H9 (cell line): ENCODE measurements at regions not wholly inside any gene's neighbourhood (a gene's known extent, or its start where the extent isn't known, plus 50 kb on each side); places are given as distances from the start of the nearest gene placed in this dataset.
A peak's percentile ranks its signal among the peaks of the same experiment; 100 is the strongest.

ENCODE experiments used
- DNase-seq: peaks from one replicate; pipeline ENCODE4 v3.0.0-alpha.2; 2017
- H2AFZ ChIP-seq: one replicate; pipeline ENCODE4 v1.6.1; 2013; ENCODE audit warnings: mild to moderate bottlenecking, low read length, control low read depth, moderate library complexity
- H2AK5ac ChIP-seq: 2 replicates; pipeline ENCODE4 v1.6.1; 2013; ENCODE audit warnings: low read length, control low read depth, mixed read lengths; ENCODE audit not compliant: insufficient read length
- H2BK120ac ChIP-seq: one replicate; pipeline ENCODE4 v1.6.1; 2013; ENCODE audit warnings: low read depth, mild to moderate bottlenecking, low read length, control low read depth, inconsistent platforms; ENCODE audit not compliant: poor library complexity, severe bottlenecking
- H2BK12ac ChIP-seq: 2 replicates; pipeline ENCODE4 v1.6.1; 2013; ENCODE audit warnings: low read length, control low read depth, mixed read lengths, low read depth; ENCODE audit not compliant: insufficient read length
- H2BK15ac ChIP-seq: 2 replicates; pipeline ENCODE4 v1.6.1; 2013; ENCODE audit warnings: low read depth, low read length, control low read depth
- H2BK20ac ChIP-seq: one replicate; pipeline ENCODE4 v1.6.1; 2013; ENCODE audit warnings: low read depth, mild to moderate bottlenecking, low read length, control low read depth, inconsistent platforms; ENCODE audit not compliant: poor library complexity, severe bottlenecking
- H2BK5ac ChIP-seq: 2 replicates; pipeline ENCODE4 v1.6.1; 2013; ENCODE audit warnings: low read length, control low read depth, mixed read lengths; ENCODE audit not compliant: insufficient read length
- H3K14ac ChIP-seq: 2 replicates; pipeline ENCODE4 v1.6.1; 2013; ENCODE audit warnings: low read length, control low read depth; ENCODE audit not compliant: insufficient read depth
- H3K18ac ChIP-seq: 2 replicates; pipeline ENCODE4 v1.6.1; 2013; ENCODE audit warnings: low read depth, mild to moderate bottlenecking, mixed read lengths, low read length, control low read depth; ENCODE audit not compliant: insufficient read length
- H3K23ac ChIP-seq: 2 replicates; pipeline ENCODE4 v1.6.1; 2013; ENCODE audit warnings: low read length, control low read depth, mixed read lengths, low read depth; ENCODE audit not compliant: insufficient read length
- H3K23me2 ChIP-seq: 2 replicates; pipeline ENCODE4 v1.6.1; 2013; ENCODE audit warnings: low read depth, mild to moderate bottlenecking, mixed read lengths, low read length, control low read depth; ENCODE audit not compliant: insufficient read length, poor library complexity, severe bottlenecking
- H3K27ac ChIP-seq: 2 replicates; pipeline ENCODE4 v1.5.1; 2013; ENCODE audit warnings: low read length, control low read depth, mixed read lengths, low read depth; ENCODE audit not compliant: insufficient read length
- H3K27me3 ChIP-seq: 2 replicates; pipeline ENCODE4 v1.6.1; 2013; ENCODE audit warnings: low read length, control low read depth, inconsistent platforms; ENCODE audit not compliant: insufficient read depth
- H3K4ac ChIP-seq: 2 replicates; pipeline ENCODE4 v1.6.1; 2013; ENCODE audit warnings: low read depth, mild to moderate bottlenecking, control low read depth, inconsistent platforms, low read length, moderate library complexity
- H3K4me1 ChIP-seq: 2 replicates; pipeline ENCODE4 v1.6.1; 2013; ENCODE audit warnings: low read length, control low read depth, inconsistent platforms; ENCODE audit not compliant: insufficient read depth
- H3K4me2 ChIP-seq: 2 replicates; pipeline ENCODE4 v1.6.1; 2013; ENCODE audit warnings: low read length, control low read depth, mixed read lengths; ENCODE audit not compliant: insufficient read length, insufficient read depth
- H3K56ac ChIP-seq: 2 replicates; pipeline ENCODE4 v1.6.1; 2013; ENCODE audit warnings: low read depth, mild to moderate bottlenecking, mixed read lengths, low read length, control low read depth; ENCODE audit not compliant: insufficient read length
- H3K79me1 ChIP-seq: 2 replicates; pipeline ENCODE4 v1.6.1; 2013; ENCODE audit warnings: low read depth, mild to moderate bottlenecking, moderate library complexity, low read length, control low read depth, inconsistent platforms; ENCODE audit not compliant: insufficient read depth, poor library complexity, severe bottlenecking
- H3K79me2 ChIP-seq: 2 replicates; pipeline ENCODE4 v1.6.1; 2013; ENCODE audit warnings: low read length, control low read depth, inconsistent platforms; ENCODE audit not compliant: insufficient read depth
- H3K9ac ChIP-seq: 2 replicates; pipeline ENCODE4 v1.6.1; 2013; ENCODE audit warnings: low read length, control low read depth, mixed read lengths; ENCODE audit not compliant: insufficient read length; ENCODE audit errors: extremely low read depth
- H3K9me3 ChIP-seq: one replicate; pipeline ENCODE4 v1.6.1; 2013; ENCODE audit warnings: low read depth, low read length, inconsistent platforms; ENCODE audit not compliant: control insufficient read depth
- H3T11ph ChIP-seq: one replicate; pipeline ENCODE4 v1.6.1; 2013; ENCODE audit warnings: mild to moderate bottlenecking, low read length, control low read depth, inconsistent platforms
- H4K20me1 ChIP-seq: one replicate; pipeline ENCODE4 v1.6.1; 2013; ENCODE audit not compliant: control insufficient read depth, insufficient read length, insufficient read depth
- H4K5ac ChIP-seq: 2 replicates; pipeline ENCODE4 v1.6.1; 2013; ENCODE audit warnings: low read depth, mild to moderate bottlenecking, mixed read lengths, low read length, control low read depth; ENCODE audit not compliant: insufficient read length
- H4K8ac ChIP-seq: replicated peaks from 2 replicates; pipeline ENCODE4 v1.6.1; 2013; ENCODE audit warnings: low read length, control low read depth, mixed read lengths, low read depth; ENCODE audit not compliant: insufficient read length
- H4K91ac ChIP-seq: 2 replicates; pipeline ENCODE4 v1.6.1; 2013; ENCODE audit warnings: low read depth, mild to moderate bottlenecking, moderate library complexity, mixed read lengths, low read length, control low read depth; ENCODE audit not compliant: insufficient read length
- H3K27ac Mint-ChIP-seq, 3 experiments: 2 replicates in 2 of 3; 3 replicates in 1 of 3; pipeline ENCODE4 v1.8.0; 2020 to 2021; ENCODE audit warnings: mixed read lengths in 3 of 3, mild to moderate bottlenecking in 1 of 3, moderate library complexity in 1 of 3
- H3K27me3 Mint-ChIP-seq: 2 replicates; pipeline ENCODE4 v1.8.0; 2021; ENCODE audit warnings: low read depth, mild to moderate bottlenecking, moderate library complexity, mixed read lengths
- H3K36me3 Mint-ChIP-seq, 3 experiments: 2 replicates in 2 of 3; 3 replicates in 1 of 3; pipeline ENCODE4 v1.8.0; 2020 to 2021; ENCODE audit warnings: low read depth in 3 of 3, mixed read lengths in 3 of 3; ENCODE audit not compliant: insufficient read depth in 1 of 3
- H3K4me1 Mint-ChIP-seq, 2 experiments: 2 replicates each; pipeline ENCODE4 v1.8.0; 2020; ENCODE audit warnings: mixed read lengths in 2 of 2
- H3K4me3 Mint-ChIP-seq, 2 experiments: 2 replicates in 1 of 2; 3 replicates in 1 of 2; pipeline ENCODE4 v1.8.0; 2020 to 2021; ENCODE audit warnings: mild to moderate bottlenecking in 2 of 2, mixed read lengths in 2 of 2, moderate library complexity in 1 of 2
- H3K9me3 Mint-ChIP-seq, 2 experiments: 2 replicates in 1 of 2; 3 replicates in 1 of 2; pipeline ENCODE4 v1.8.0; 2020; ENCODE audit warnings: mild to moderate bottlenecking in 2 of 2, mixed read lengths in 2 of 2, moderate library complexity in 1 of 2
- CTCF ChIP-seq: fragments of 200-600 bp; sonication (generic); conservative IDR thresholded peaks from 3 replicates; pipeline ENCODE4 v1.8.0; 2021; ENCODE audit warnings: antibody characterized with exemption, mild to moderate bottlenecking
- WGBS: extraction: QIAGEN DNeasy Blood & Tissue Kit; methylation state at CpG from one replicate; pipeline ENCODE4 v1.1.7; 2013; ENCODE audit warnings: missing lambda C conversion rate, low lambda C conversion rate, mixed read lengths; ENCODE audit not compliant: insufficient read length; ENCODE audit errors: extremely low coverage; 5-methylcytosine and 5-hydroxymethylcytosine counted together

GRCh38 chr7:46131916-46132795 is 211.1 kb upstream of the IGFBP3 start:
- H3K36me3 Mint-ChIP-seq = no peaks in the 10 kb centered on the region
- H4K20me1 ChIP-seq = no peaks in the 10 kb centered on the region
- no peak overlapping the region for H3K56ac ChIP-seq
- no peak overlapping the region for H2BK5ac ChIP-seq
- H3K4me1 Mint-ChIP-seq = peaks cover 7 to 8% of the 10 kb centered on the region in 2 experiments
- H2AFZ ChIP-seq = no peak overlapping the region
- TF ChIP-seq CTCF = peak; percentile 51
- no peak overlapping the region for H3K4me2 ChIP-seq
- no peak overlapping the region for H2BK20ac ChIP-seq
- H2BK12ac ChIP-seq = no peak overlapping the region
- H3K79me1 ChIP-seq = no peaks in the 10 kb centered on the region
- no peak overlapping the region for H3K14ac ChIP-seq
- no peaks in the 10 kb centered on the region for H3K4me1 ChIP-seq
- H4K91ac ChIP-seq = no peak overlapping the region
- H2AK5ac ChIP-seq = no peak overlapping the region
- H3K27ac Mint-ChIP-seq = no peak overlapping the region; a peak in 1 of 7 replicates
- no peak overlapping the region for H3K18ac ChIP-seq
- no peak overlapping the region for H3T11ph ChIP-seq
- H3K9me3 ChIP-seq = no peaks in the 10 kb centered on the region
- H2BK120ac ChIP-seq = no peak overlapping the region
- H3K23ac ChIP-seq = no peak overlapping the region
- H2BK15ac ChIP-seq = no peak overlapping the region
- no peak overlapping the region for H4K8ac ChIP-seq
- WGBS = no CpG with 5 or more reads among the region's 8 CpGs
- no peaks in the 10 kb centered on the region; a peak in 1 of 5 replicates for H3K9me3 Mint-ChIP-seq
- H3K27me3 Mint-ChIP-seq = no peaks in the 10 kb centered on the region
- no peak overlapping the region for H3K9ac ChIP-seq
- H3K23me2 ChIP-seq = no peaks in the 10 kb centered on the region
- DNase-seq = peak; percentile 61
- no peak overlapping the region for H3K4me3 Mint-ChIP-seq
- no peaks in the 10 kb centered on the region for H3K27me3 ChIP-seq
- H3K27ac ChIP-seq = no peak overlapping the region
- H4K5ac ChIP-seq = no peak overlapping the region
- H3K79me2 ChIP-seq = no peaks in the 10 kb centered on the region
- H3K4ac ChIP-seq = no peak overlapping the region
